ENCODE measurements at regions not wholly inside any gene's neighbourhood (a gene's known extent, or its start where the extent isn't known, plus 50 kb on each side); places are given as distances from the start of the nearest gene placed in this dataset.

- no peak for DNase-seq
- Histone ChIP-seq H3K27me3 (replicated peaks in 1 of 7) (no peaks in the 10 kb centered on the region), H3K4me3 (no peak overlapping the region), H3K36me3 (no peaks in the 10 kb centered on the region), H3K9me3 (no peaks in the 10 kb centered on the region), H3K27ac (no peak overlapping the region), H3K4me1 (no peaks in the 10 kb centered on the region)
- WGBS, 5 donors, result 54 to 68% (median 58%) methylated on average over 1 of the region's 1 CpG
- intact Hi-C loops (cut with DNase I; ENCODE audit: low total_unique reads), result no loop called here
- TF ChIP-seq POLR2A (IDR thresholded peaks at IDR 0.05) (no peak), CTCF (IDR thresholded peaks at IDR 0.05 in 8 of 11, conservative IDR thresholded peaks at IDR 0.05 in 3 of 11) (no peak), POLR2AphosphoS5 (IDR thresholded peaks at IDR 0.05) (no peak)
Measured at GRCh38 chr5:164747371-164747770, 1242.0 kb downstream of the MAT2B start.

GRCh38 chr5:164748861-164749260 is 1243.4 kb downstream of the MAT2B start:
- no peaks in the 10 kb centered on the region for H3K27me3 ChIP-seq (replicated peaks in 1 of 7)
- H3K9me3 ChIP-seq, result no peaks in the 10 kb centered on the region
- H3K4me1 ChIP-seq, result no peaks in the 10 kb centered on the region
- H3K4me3 ChIP-seq, result no peak overlapping the region
- no peaks in the 10 kb centered on the region for H3K36me3 ChIP-seq
- no peak for TF ChIP-seq POLR2AphosphoS5 (IDR thresholded peaks at IDR 0.05)
- H3K27ac ChIP-seq, result no peak overlapping the region
- DNase-seq, result no peak
- intact Hi-C loops (cut with DNase I; ENCODE audit: low total_unique reads), result no loop called here

DNA sequence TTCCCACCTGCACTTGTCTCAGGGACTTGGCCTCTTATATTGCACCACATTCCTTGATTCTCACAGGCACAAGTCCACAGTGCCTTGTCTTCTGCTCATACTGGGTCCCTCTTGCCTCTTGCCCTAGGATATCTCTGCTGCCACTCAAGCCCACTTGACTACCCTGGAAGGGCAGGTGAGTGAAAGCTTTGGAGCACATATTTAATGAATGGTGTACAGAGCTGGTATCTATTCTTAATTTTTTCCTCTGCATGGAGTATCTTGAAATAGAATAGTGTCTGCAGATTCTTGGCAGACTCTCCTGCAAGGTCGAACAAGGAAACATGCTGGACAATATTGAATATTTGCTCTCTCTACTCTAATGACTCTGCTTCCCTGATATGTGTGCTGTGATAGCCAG is 1248.0 kb downstream of the MAT2B start:
- Histone ChIP-seq H3K4me1 (no peaks in the 10 kb centered on the region), H3K27ac (no peak overlapping the region), H3K27me3 (replicated peaks in 1 of 7) (no peaks in the 10 kb centered on the region), H3K9me3 (no peaks in the 10 kb centered on the region), H3K4me3 (no peak overlapping the region), H3K36me3 (no peaks in the 10 kb centered on the region)
- no peak for DNase-seq
- intact Hi-C loops (cut with DNase I; ENCODE audit: low total_unique reads), result no loop called here
- TF ChIP-seq POLR2A (IDR thresholded peaks at IDR 0.05), result no peak
- no peak for TF ChIP-seq POLR2AphosphoS5 (IDR thresholded peaks at IDR 0.05)
- TF ChIP-seq CTCF (IDR thresholded peaks at IDR 0.05 in 8 of 11, conservative IDR thresholded peaks at IDR 0.05 in 3 of 11), result no peak
- WGBS, 5 donors, result 50 to 69% (median 58%) methylated on average over 1 of the region's 1 CpG

DNA sequence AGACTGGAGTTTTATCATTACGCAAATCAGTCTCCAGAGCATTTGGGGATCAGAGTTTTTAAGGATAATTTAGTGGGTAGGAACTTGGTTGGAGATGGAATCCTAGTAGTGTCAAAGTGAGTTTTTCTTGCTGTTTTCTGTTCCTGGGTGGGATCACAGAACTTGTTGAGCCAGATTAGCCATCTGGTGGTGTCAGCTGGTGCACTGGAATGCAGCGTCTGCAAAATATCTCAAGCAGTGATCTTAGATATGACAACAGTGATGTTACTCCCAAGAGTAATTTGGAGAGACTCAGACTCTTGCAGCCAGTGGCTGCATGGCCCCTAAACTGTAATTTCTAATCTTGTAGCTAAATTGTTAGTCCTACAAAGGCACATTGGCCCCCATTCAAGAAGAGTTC is 1257.8 kb downstream of the MAT2B start:
- Histone ChIP-seq H3K27ac (no peak overlapping the region), H3K4me3 (no peak overlapping the region), H3K27me3 (replicated peaks in 1 of 7) (no peaks in the 10 kb centered on the region), H3K36me3 (no peaks in the 10 kb centered on the region), H3K9me3 (peaks cover 0 to 8% (median 0%) of the 10 kb centered on the region in 8 donors), H3K4me1 (no peaks in the 10 kb centered on the region)
- WGBS, 5 donors, result 83 to 91% (median 87%) methylated on average over 2 of the region's 2 CpGs
- TF ChIP-seq POLR2A (IDR thresholded peaks at IDR 0.05) (no peak), POLR2AphosphoS5 (IDR thresholded peaks at IDR 0.05) (no peak), CTCF (IDR thresholded peaks at IDR 0.05 in 8 of 11, conservative IDR thresholded peaks at IDR 0.05 in 3 of 11) (no peak)
- no peak for DNase-seq
- intact Hi-C loops (cut with DNase I; ENCODE audit: low total_unique reads), result no loop called here

- Histone ChIP-seq H3K27me3 (replicated peaks in 1 of 7) (no peaks in the 10 kb centered on the region), H3K9me3 (peaks cover 0 to 9% (median 0%) of the 10 kb centered on the region in 8 donors), H3K4me1 (no peaks in the 10 kb centered on the region), H3K27ac (no peak overlapping the region), H3K4me3 (no peak overlapping the region), H3K36me3 (no peaks in the 10 kb centered on the region)
- intact Hi-C loops (cut with DNase I; ENCODE audit: low total_unique reads), result no loop called here
- TF ChIP-seq POLR2A (IDR thresholded peaks at IDR 0.05) (no peak), CTCF (IDR thresholded peaks at IDR 0.05 in 8 of 11, conservative IDR thresholded peaks at IDR 0.05 in 3 of 11) (no peak), POLR2AphosphoS5 (IDR thresholded peaks at IDR 0.05) (no peak)
- WGBS, 5 donors, result 64 to 77% (median 73%) methylated on average over 3 of the region's 3 CpGs
- no peak for DNase-seq
Measured at GRCh38 chr5:164772122-164772521, 1266.7 kb downstream of the MAT2B start.
